Loucy (cell line): ENCODE measurements at regions not wholly inside any gene's neighbourhood (a gene's known extent, or its start where the extent isn't known, plus 50 kb on each side); places are given as distances from the start of the nearest gene placed in this dataset.
"Not testable (repeated sequence)": the region's sequence is repeated elsewhere in the genome, so short reads cannot be mapped to it uniquely, and the experiment has no call there.

Experiments
- H2AFZ ChIP-seq: fragments of 200-600 bp; sonication (generic); 2 replicates; pipeline ENCODE4 v1.6.0; 2016; ENCODE audit warnings: antibody characterized with exemption, mild to moderate bottlenecking, low read length, moderate library complexity
- H3F3A ChIP-seq: fragments of 200-600 bp; 2 replicates; pipeline ENCODE4 v1.6.0; 2016; ENCODE audit warnings: antibody characterized with exemption, low read depth, mild to moderate bottlenecking
- H3K27me3 ChIP-seq: fragments of 200-600 bp; sonication (generic); 2 replicates; pipeline ENCODE4 v1.6.1; 2014; ENCODE audit warnings: low read length, mild to moderate bottlenecking; ENCODE audit not compliant: insufficient read depth, poor library complexity, severe bottlenecking
- H3K36me3 ChIP-seq: fragments of 200-600 bp; sonication (generic); 2 replicates; pipeline ENCODE4 v1.6.1; 2016; ENCODE audit warnings: low read length; ENCODE audit not compliant: insufficient read depth
- H3K4me1 ChIP-seq: fragments of 200-600 bp; sonication (generic); 2 replicates; pipeline ENCODE4 v1.5.1; 2014; ENCODE audit warnings: low read length, mild to moderate bottlenecking; ENCODE audit not compliant: insufficient read depth, poor library complexity, severe bottlenecking
- H3K4me2 ChIP-seq: fragments of 200-600 bp; sonication (generic); 2 replicates; pipeline ENCODE4 v1.6.0; 2014; ENCODE audit warnings: antibody characterized with exemption, low read length, low read depth, mild to moderate bottlenecking; ENCODE audit not compliant: poor library complexity, severe bottlenecking
- H3K4me3 ChIP-seq: fragments of 200-600 bp; sonication (generic); 2 replicates; pipeline ENCODE4 v1.5.1; 2014; ENCODE audit warnings: low read length, mild to moderate bottlenecking, mixed read lengths; ENCODE audit not compliant: poor library complexity, severe bottlenecking
- H3K79me2 ChIP-seq: fragments of 200-600 bp; sonication (generic); 2 replicates; pipeline ENCODE4 v1.6.1; 2014; ENCODE audit warnings: low read length; ENCODE audit not compliant: insufficient read depth
- H3K9ac ChIP-seq: fragments of 200-600 bp; sonication (generic); 2 replicates; pipeline ENCODE4 v1.6.0; 2014; ENCODE audit warnings: mild to moderate bottlenecking, low read depth, low read length, moderate library complexity; ENCODE audit not compliant: poor library complexity, severe bottlenecking
- H3K9me2 ChIP-seq: fragments of 200-600 bp; sonication (generic); replicated peaks from 2 replicates; pipeline ENCODE4 v1.6.1; 2016; ENCODE audit warnings: low read depth, low read length, mixed read lengths
- H3K9me3 ChIP-seq: fragments of 200-600 bp; sonication (generic); 2 replicates; pipeline ENCODE4 v1.6.1; 2014; ENCODE audit warnings: mild to moderate bottlenecking, antibody characterized with exemption, low read length, low read depth; ENCODE audit not compliant: insufficient read depth
- H4K20me1 ChIP-seq: fragments of 200-600 bp; sonication (generic); 2 replicates; pipeline ENCODE4 v1.6.0; 2014; ENCODE audit warnings: antibody characterized with exemption, low read length, mild to moderate bottlenecking; ENCODE audit not compliant: insufficient read depth, poor library complexity, severe bottlenecking

DNA sequence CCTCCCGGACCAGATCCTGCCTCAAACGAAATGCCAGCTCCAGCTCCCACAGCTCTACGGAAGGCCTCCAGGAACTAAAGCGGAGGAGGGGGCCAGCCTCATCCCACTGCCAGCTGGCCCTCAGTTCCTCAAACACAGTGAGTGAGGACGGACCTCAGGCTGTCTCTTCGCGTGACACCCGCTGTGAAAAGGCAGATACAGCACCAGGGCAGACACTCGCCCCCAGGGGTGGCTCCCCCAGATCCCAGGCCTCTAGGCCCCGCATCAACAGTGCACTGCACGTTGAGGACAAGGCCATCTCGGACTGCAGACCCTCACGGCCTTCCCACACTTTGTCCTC lies 149.9 kb upstream of the C1QTNF3 start:
- not testable (repeated sequence) for H4K20me1 ChIP-seq, H3K4me2 ChIP-seq, H3K4me1 ChIP-seq

DNA sequence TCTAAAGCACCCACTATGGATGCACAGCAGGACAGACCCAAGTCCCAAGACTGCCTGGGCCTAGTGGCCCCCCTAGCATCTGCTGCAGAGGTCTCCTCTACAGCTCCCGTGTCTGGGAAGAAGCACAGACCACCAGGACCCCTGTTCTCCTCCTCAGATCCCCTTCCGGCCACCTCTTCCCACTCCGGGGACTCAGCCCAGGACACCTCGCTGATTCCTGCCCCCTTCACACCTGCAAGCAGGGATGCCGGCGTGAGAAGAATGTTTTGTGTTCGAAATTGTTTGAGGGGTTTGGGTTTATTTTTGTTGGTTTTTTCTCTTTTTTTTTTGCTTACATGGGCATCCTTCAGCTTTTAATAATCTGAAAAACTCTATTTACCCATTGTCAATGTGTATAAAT lies 150.3 kb upstream of the C1QTNF3 start:
- H3K79me2 ChIP-seq, result not testable (repeated sequence)

More for the DNA sequence above, 149.9 kb upstream of the C1QTNF3 start:
- H3K9ac ChIP-seq, H2AFZ ChIP-seq, H3K79me2 ChIP-seq, H3K27me3 ChIP-seq, H3K4me3 ChIP-seq, H3K9me2 ChIP-seq, H3F3A ChIP-seq, H3K9me3 ChIP-seq: not testable (repeated sequence)
- H3K36me3 ChIP-seq, result peaks cover 26% of the 10 kb centered on the region; the same call in 1 of the 2 replicates

DNA sequence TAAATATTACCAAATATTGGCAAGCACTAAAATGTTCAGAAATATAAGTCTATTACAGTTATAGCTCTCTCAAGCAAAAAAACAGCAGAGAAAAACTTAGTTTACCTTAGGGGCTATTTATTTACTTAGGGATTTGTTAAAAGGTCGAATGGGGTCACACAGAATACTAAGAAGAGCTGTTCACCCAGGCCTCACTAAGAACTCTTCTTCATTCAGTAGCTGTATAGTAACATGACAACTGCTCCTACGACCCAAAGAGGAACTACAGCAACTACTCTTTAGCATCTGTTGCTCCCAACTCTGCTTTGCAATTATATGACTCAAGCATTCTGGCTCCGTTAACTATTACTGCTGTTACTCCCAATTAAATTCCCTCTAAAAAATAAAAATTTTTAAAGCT lies 150.8 kb upstream of the C1QTNF3 start:
- not testable (repeated sequence) for H3K9me3 ChIP-seq, H4K20me1 ChIP-seq, H3K4me2 ChIP-seq, H3K4me3 ChIP-seq, H3K9ac ChIP-seq, H3F3A ChIP-seq, H3K4me1 ChIP-seq, H3K27me3 ChIP-seq, H3K79me2 ChIP-seq, H2AFZ ChIP-seq, H3K9me2 ChIP-seq
- H3K36me3 ChIP-seq, result peaks cover 26% of the 10 kb centered on the region; the same call in 1 of the 2 replicates

More for the DNA sequence above, 150.3 kb upstream of the C1QTNF3 start:
- peaks cover 26% of the 10 kb centered on the region; the same call in 1 of the 2 replicates for H3K36me3 ChIP-seq
- H3K9me3 ChIP-seq, H2AFZ ChIP-seq, H3K4me3 ChIP-seq, H3K4me2 ChIP-seq, H3K27me3 ChIP-seq, H3K9ac ChIP-seq, H3K4me1 ChIP-seq, H3K9me2 ChIP-seq, H3F3A ChIP-seq, H4K20me1 ChIP-seq: not testable (repeated sequence)

- not testable (repeated sequence) for H3K4me1 ChIP-seq, H2AFZ ChIP-seq, H3K9me3 ChIP-seq, H3K9me2 ChIP-seq, H3K4me2 ChIP-seq, H3K9ac ChIP-seq, H4K20me1 ChIP-seq, H3K4me3 ChIP-seq, H3K79me2 ChIP-seq, H3F3A ChIP-seq, H3K27me3 ChIP-seq
- peaks cover 20% of the 10 kb centered on the region; the same call in 1 of the 2 replicates for H3K36me3 ChIP-seq
Measured at GRCh38 chr5:34196091-34196490, 153.1 kb upstream of the C1QTNF3 start.

GRCh38 chr5:34205347-34205746 lies 162.3 kb upstream of the C1QTNF3 start:
- H3K9ac ChIP-seq, H3K9me2 ChIP-seq, H3K4me1 ChIP-seq, H3K36me3 ChIP-seq, H3K79me2 ChIP-seq, H4K20me1 ChIP-seq, H3K27me3 ChIP-seq, H3K9me3 ChIP-seq, H2AFZ ChIP-seq, H3K4me2 ChIP-seq, H3F3A ChIP-seq, H3K4me3 ChIP-seq: not testable (repeated sequence)

DNA sequence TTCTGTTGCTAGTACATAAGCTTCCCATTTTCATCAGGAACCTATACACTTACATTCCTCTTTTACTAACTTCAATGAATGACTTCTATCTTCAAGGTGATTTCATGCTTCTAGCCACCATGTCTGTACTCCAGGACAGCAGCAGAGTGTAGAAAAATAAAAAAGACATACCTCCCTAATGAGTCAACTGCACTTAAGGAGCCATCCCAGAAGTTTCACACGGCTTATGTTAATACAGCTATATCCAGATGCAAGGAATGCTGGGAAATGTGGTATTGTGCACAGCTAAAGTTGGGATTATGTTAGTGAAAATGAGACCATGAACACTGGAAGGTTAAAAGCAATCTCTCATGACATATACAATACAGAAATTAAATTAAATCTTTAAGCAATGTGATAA lies 174.4 kb upstream of the C1QTNF3 start:
- not testable (repeated sequence) for H3K79me2 ChIP-seq, H3F3A ChIP-seq, H3K4me3 ChIP-seq, H2AFZ ChIP-seq, H3K9me3 ChIP-seq, H4K20me1 ChIP-seq, H3K4me2 ChIP-seq, H3K9ac ChIP-seq, H3K4me1 ChIP-seq, H3K27me3 ChIP-seq, H3K9me2 ChIP-seq
- H3K36me3 ChIP-seq, result peaks cover 16% of the 10 kb centered on the region; the same call in 1 of the 2 replicates

DNA sequence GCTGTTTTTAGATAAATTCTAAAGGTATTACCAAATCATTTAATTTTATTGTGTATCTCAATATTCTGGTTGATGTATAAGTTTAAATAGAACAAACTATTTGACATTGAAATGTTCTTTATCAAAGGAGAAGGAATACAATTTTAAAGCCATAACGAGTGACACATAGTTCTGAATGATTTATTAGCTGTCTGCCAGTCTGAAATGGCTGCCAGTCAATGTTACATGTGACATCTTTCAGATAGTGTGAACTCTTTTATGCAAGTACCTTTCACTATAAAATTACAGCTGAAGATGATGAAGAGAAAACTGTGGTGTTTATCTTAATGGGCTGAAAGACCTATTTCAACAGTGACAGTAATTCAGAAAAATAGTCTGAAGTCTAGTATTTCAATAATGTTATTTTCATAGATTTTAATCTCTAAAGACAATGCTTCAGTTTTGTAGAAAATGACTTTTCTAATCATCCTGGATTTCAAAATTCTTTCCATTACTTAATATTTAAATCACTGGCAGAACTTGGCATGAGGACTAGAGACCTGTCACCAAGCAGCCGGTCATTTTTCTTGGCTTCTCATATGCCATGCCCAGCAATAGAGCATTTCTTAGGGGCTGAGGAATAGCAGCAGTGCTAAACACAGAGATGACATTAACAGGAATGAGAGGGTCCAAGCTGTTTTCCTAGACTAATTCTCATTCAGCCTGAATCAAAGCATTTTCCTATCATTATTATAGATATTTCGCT lies 178.5 kb upstream of the C1QTNF3 start:
- not testable (repeated sequence) for H3K9ac ChIP-seq, H4K20me1 ChIP-seq
- peaks cover 11% of the 10 kb centered on the region; the same call in 1 of the 2 replicates for H3K79me2 ChIP-seq

More for the DNA sequence above, 178.5 kb upstream of the C1QTNF3 start:
- H3K4me1 ChIP-seq, H2AFZ ChIP-seq, H3K9me3 ChIP-seq, H3K9me2 ChIP-seq, H3K27me3 ChIP-seq, H3K4me2 ChIP-seq, H3K4me3 ChIP-seq, H3F3A ChIP-seq: not testable (repeated sequence)
- H3K36me3 ChIP-seq, result peaks cover 10% of the 10 kb centered on the region; the same call in 1 of the 2 replicates
